ENCODE measurements at regions not wholly inside any gene's neighbourhood (a gene's known extent, or its start where the extent isn't known, plus 50 kb on each side); places are given as distances from the start of the nearest gene placed in this dataset.

- Histone ChIP-seq H3K27ac (ENCODE audit: low read length) (no peak overlapping the region), H3F3A (ENCODE audit: insufficient read depth, low read length, poor library complexity, severe bottlenecking) (no peaks in the 10 kb centered on the region), H3K4me2 (ENCODE audit: low read length) (no peak overlapping the region), H3K9me2 (ENCODE audit: insufficient read depth, low read length) (no peaks in the 10 kb centered on the region), H3K4me3 (ENCODE audit: low read length) (no peak overlapping the region), H3K79me2 (replicated peaks; ENCODE audit: insufficient read depth, low read length) (no peaks in the 10 kb centered on the region), H4K20me1 (ENCODE audit: insufficient read depth) (no peaks in the 10 kb centered on the region), H3K9me3 (ENCODE audit: low read length) (no peaks in the 10 kb centered on the region), H3K9ac (ENCODE audit: low read length) (no peak overlapping the region), H3K36me3 (ENCODE audit: insufficient read depth, low read length) (no peaks in the 10 kb centered on the region), H2AFZ (ENCODE audit: low read depth, low read length) (no peak overlapping the region), H3K27me3 (ENCODE audit: insufficient read depth, low read depth, low read length) (no peaks in the 10 kb centered on the region)
- TF ChIP-seq REST (IDR thresholded peaks at IDR 0.05; ENCODE audit: borderline replicate concordance) (no peak), POLR2AphosphoS5 (IDR thresholded peaks at IDR 0.05) (no peak), TAF1 (IDR thresholded peaks at IDR 0.05; ENCODE audit: low read depth) (no peak), EP300 (conservative IDR thresholded peaks at IDR 0.05; ENCODE audit: poor library complexity, severe bottlenecking) (no peak), MXI1 (conservative IDR thresholded peaks at IDR 0.05; ENCODE audit: poor library complexity, severe bottlenecking) (no peak), EZH2 (IDR thresholded peaks at IDR 0.05; ENCODE audit: borderline replicate concordance, insufficient read depth, low read length, poor library complexity, severe bottlenecking) (no peak), CTCF (IDR thresholded peaks at IDR 0.05; ENCODE audit: poor library complexity, severe bottlenecking) (no peak), SMC3 (conservative IDR thresholded peaks at IDR 0.05; ENCODE audit: poor library complexity) (no peak)
Observed at GRCh38 chr14:71398450-71398849, 491.2 kb downstream of the PCNX1 start.

GRCh38 chr14:71399057-71399487 lies 491.8 kb downstream of the PCNX1 start:
- Histone ChIP-seq H3K4me2 (ENCODE audit: low read length) (no peak overlapping the region), H3K36me3 (ENCODE audit: insufficient read depth, low read length) (no peaks in the 10 kb centered on the region), H3K27ac (ENCODE audit: low read length) (no peak overlapping the region), H2AFZ (ENCODE audit: low read depth, low read length) (no peak overlapping the region), H3F3A (ENCODE audit: insufficient read depth, low read length, poor library complexity, severe bottlenecking) (no peaks in the 10 kb centered on the region), H3K79me2 (replicated peaks; ENCODE audit: insufficient read depth, low read length) (no peaks in the 10 kb centered on the region), H3K27me3 (ENCODE audit: insufficient read depth, low read depth, low read length) (no peaks in the 10 kb centered on the region), H4K20me1 (ENCODE audit: insufficient read depth) (no peaks in the 10 kb centered on the region), H3K9ac (ENCODE audit: low read length) (no peak overlapping the region), H3K9me2 (ENCODE audit: insufficient read depth, low read length) (no peaks in the 10 kb centered on the region), H3K9me3 (ENCODE audit: low read length) (no peaks in the 10 kb centered on the region), H3K4me3 (ENCODE audit: low read length) (no peak overlapping the region)
- TF ChIP-seq RAD21 (conservative IDR thresholded peaks at IDR 0.05) = no peak
- no peak for TF ChIP-seq EZH2 (IDR thresholded peaks at IDR 0.05; ENCODE audit: borderline replicate concordance, insufficient read depth, low read length, poor library complexity, severe bottlenecking)
- TF ChIP-seq MXI1 (conservative IDR thresholded peaks at IDR 0.05; ENCODE audit: poor library complexity, severe bottlenecking) = no peak
- no peak for TF ChIP-seq EP300 (conservative IDR thresholded peaks at IDR 0.05; ENCODE audit: poor library complexity, severe bottlenecking)
- TF ChIP-seq CTCF (IDR thresholded peaks at IDR 0.05; ENCODE audit: poor library complexity, severe bottlenecking) = no peak
- TF ChIP-seq TAF1 (IDR thresholded peaks at IDR 0.05; ENCODE audit: low read depth) = no peak
- no peak for TF ChIP-seq REST (IDR thresholded peaks at IDR 0.05; ENCODE audit: borderline replicate concordance)
- TF ChIP-seq SMC3 (conservative IDR thresholded peaks at IDR 0.05; ENCODE audit: poor library complexity) = no peak
- no peak for TF ChIP-seq POLR2AphosphoS5 (IDR thresholded peaks at IDR 0.05)
